Heart right ventricle (tissue), 16 donors: ENCODE measurements at regions not wholly inside any gene's neighbourhood (a gene's known extent, or its start where the extent isn't known, plus 50 kb on each side); places are given as distances from the start of the nearest gene placed in this dataset.
"Not testable (repeated sequence)": the region's sequence is repeated elsewhere in the genome, so short reads cannot be mapped to it uniquely, and the experiment has no call there.

Experiments
- ATAC-seq, 8 donors: fragments of 200-7000 bp; cut with Tn5 transposase; one replicate each; pipeline ENCODE4 v1.9.1; 2020; ENCODE audit warnings: mild to moderate bottlenecking in 8 of 8, moderate library complexity in 8 of 8, moderate number of reproducible peaks in 1 of 8
- DNase-seq, 2 donors: peaks; one replicate each; pipeline ENCODE4 v3.0.0-alpha.2; 2020
- H3K27ac ChIP-seq, 10 donors: fragments of 200-600 bp; sonication (generic) in 2 of 10; one replicate each; pipeline versions ENCODE4 v1.5.0 to v1.8.0; 2020 to 2022; ENCODE audit warnings: mild to moderate bottlenecking in 3 of 10
- H3K27me3 ChIP-seq, 7 donors: fragments of 200-600 bp; one replicate each; pipeline ENCODE4 v1.8.0; 2021 to 2022; ENCODE audit warnings: mild to moderate bottlenecking in 2 of 7
- H3K36me3 ChIP-seq, 9 donors: fragments of 200-600 bp; sonication (generic) in 1 of 9; one replicate each; pipeline versions ENCODE4 v1.5.0 to v1.8.0; 2020 to 2022; ENCODE audit warnings: mild to moderate bottlenecking in 2 of 9
- H3K4me1 ChIP-seq, 9 donors: fragments of 200-600 bp; sonication (generic) in 1 of 9; one replicate each; pipeline versions ENCODE4 v1.5.0 to v1.8.0; 2020 to 2022; ENCODE audit warnings: mild to moderate bottlenecking in 4 of 9
- H3K4me3 ChIP-seq, 10 donors: fragments of 200-600 bp; sonication (generic) in 2 of 10; one replicate each; pipeline versions ENCODE4 v1.5.0 to v1.8.0; 2020 to 2022; ENCODE audit warnings: mild to moderate bottlenecking in 7 of 10, moderate library complexity in 2 of 10
- H3K9me3 ChIP-seq, 11 donors: fragments of 200-600 bp in 10 of 11; sonication (generic) in 2 of 11; one replicate each; pipeline versions ENCODE4 v1.5.0 to v1.8.0; 2013 to 2022; ENCODE audit warnings: mild to moderate bottlenecking in 2 of 11, control low read depth in 1 of 11, moderate library complexity in 1 of 11
- WGBS, 2 donors: extraction: QIAGEN DNeasy Blood & Tissue Kit; methylation state at CpG; one replicate each; pipeline ENCODE4 v1.1.7; 2013; ENCODE audit warnings: inconsistent platforms in 1 of 2; 5-methylcytosine and 5-hydroxymethylcytosine counted together
- intact Hi-C, 10 donors: fragments of 100-400 bp; cut with DNase I; formaldehyde crosslinking; loops; one replicate each; pipeline versions ENCODE4 v1.11.1 to v1.14.2; 2022
- TF ChIP-seq, protein P1 (sequence below), 9 donors: fragments of 200-600 bp; sonication (generic) in 2 of 9; IDR thresholded peaks; one replicate each; pipeline versions ENCODE4 v1.5.0 to v1.8.0; 2021 to 2022; ENCODE audit warnings: antibody characterized with exemption in 9 of 9, mild to moderate bottlenecking in 5 of 9, moderate library complexity in 1 of 9
- donor health status: Arrhythmogenic right ventricular cardiomyopathy.
- donor health status: ischemic (EF 13 %, LVEDD 7.1; RV severe dilation, severe dysfunction).
- donor health status: healthy with polysubstance abuse.
- donor health status: DM: no; HTN: yes; CAD: no.
- donor health status: DM: no; HTN: no; CAD: no.
- donor health status: ischemic (EF 25% LVEDD 6.9; RV normal size, moderate dysfunction).
- donor health status: ischemic (EF 25% LVEDD 5.7; RV mildly dilated, moderate dysfunction).
- donor health status: healthy.
- donor health status: DM: yes; HTN: yes; CAD: no.
- donor health status: Ischemic cardiomyopathy.
- donor health status: ischemic (EF 35%, LVEDD 5.7; RV mildly dilated, moderate dysfunction).
- donor health status: nonischemic (EF 11% LVEDD 7.7; RV severe dilation, severe dysfunction).
- donor health status: DM: yes; HTN: yes; CAD: no.
- donor health status: PGD.
- donor health status: ischemic (EF 29% LVEDD 5.4; RV normal size, mild dysfunction).
- donor health status: nonischemic (EF 23%, LVEDD 6.1; RV moderate dilation, normal function).

DNA sequence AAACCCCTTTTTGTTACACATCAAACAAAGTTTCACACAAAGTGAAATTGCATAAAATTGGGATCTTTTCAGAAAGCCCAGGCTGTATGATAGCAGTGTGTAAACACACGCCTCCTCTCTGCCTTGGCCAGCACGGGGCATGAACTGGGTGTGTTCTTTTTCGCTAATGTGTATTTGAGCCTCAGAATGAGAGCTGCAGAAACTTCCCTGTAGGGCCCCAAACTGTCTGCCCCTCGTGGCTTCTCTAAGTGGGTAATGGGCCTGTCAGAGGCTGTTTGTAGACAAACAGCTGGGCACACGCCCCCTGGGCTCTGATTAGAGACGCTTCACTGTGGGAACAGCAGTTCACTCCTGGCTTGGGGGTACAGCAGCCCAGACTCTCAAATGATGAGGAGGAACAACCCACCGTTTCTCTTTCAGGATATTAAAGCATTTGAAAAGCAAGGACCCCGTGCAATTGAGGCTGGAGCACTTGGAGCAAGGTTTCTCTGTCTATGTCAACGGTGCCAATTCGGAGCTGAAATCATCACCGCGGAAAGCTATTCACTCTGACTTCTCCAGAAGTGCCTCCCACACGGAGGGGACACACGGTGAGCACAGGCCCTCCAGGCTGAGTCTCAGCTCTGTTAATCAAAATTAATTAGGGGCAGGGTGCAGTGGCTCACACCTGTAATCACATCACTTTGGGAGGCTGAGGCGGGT lies 78.4 kb downstream of the KATNIP start:
- 78 to 81% methylated on average over 15 of the region's 15 CpGs for WGBS, 2 donors
- TF ChIP-seq, protein P1, sequence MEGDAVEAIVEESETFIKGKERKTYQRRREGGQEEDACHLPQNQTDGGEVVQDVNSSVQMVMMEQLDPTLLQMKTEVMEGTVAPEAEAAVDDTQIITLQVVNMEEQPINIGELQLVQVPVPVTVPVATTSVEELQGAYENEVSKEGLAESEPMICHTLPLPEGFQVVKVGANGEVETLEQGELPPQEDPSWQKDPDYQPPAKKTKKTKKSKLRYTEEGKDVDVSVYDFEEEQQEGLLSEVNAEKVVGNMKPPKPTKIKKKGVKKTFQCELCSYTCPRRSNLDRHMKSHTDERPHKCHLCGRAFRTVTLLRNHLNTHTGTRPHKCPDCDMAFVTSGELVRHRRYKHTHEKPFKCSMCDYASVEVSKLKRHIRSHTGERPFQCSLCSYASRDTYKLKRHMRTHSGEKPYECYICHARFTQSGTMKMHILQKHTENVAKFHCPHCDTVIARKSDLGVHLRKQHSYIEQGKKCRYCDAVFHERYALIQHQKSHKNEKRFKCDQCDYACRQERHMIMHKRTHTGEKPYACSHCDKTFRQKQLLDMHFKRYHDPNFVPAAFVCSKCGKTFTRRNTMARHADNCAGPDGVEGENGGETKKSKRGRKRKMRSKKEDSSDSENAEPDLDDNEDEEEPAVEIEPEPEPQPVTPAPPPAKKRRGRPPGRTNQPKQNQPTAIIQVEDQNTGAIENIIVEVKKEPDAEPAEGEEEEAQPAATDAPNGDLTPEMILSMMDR (IDR thresholded peaks at IDR 0.05) = no peak
- H3K27ac ChIP-seq = no peak overlapping the region
- ATAC-seq (no peak), DNase-seq (no peak)
- no peak overlapping the region for H3K4me3 ChIP-seq
- H3K36me3 ChIP-seq = peaks cover 0 to 41% (median 10%) of the 10 kb centered on the region in 9 donors
- peaks cover 0 to 23% (median 7%) of the 10 kb centered on the region in 9 donors for H3K4me1 ChIP-seq
- no peaks in the 10 kb centered on the region for H3K9me3 ChIP-seq
- intact Hi-C loops = no loop called here
- no peaks in the 10 kb centered on the region for H3K27me3 ChIP-seq

DNA sequence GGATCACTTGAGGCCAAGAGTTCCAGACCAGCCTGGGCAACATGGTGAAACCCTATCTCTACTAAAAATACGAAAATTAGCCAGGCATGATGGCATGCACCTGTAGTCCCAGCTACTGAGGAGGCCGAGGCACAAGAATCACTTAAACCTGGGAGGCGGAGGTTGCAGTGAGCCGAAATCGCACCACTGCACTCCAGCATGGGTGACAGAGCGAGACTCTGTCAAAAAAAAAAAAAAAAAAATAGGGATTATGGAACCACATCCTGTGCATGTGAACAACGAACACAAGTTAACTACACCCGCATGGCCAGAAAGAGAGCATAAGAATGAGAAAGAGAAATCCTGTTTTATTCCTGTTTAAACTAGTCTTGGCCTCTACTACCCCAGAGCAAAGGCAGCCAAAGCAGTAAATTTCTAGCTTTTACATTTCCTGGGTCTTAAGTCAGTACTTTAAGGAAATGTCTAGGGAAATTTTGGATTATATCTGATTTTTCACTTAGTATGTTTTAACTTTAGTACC lies 79.1 kb downstream of the KATNIP start:
- H3K27me3 ChIP-seq, H3K4me3 ChIP-seq, ATAC-seq, H3K27ac ChIP-seq, H3K9me3 ChIP-seq, intact Hi-C loops, DNase-seq: not testable (repeated sequence)
- H3K36me3 ChIP-seq = peaks cover 0 to 45% (median 10%) of the 10 kb centered on the region in 9 donors
- 97 to 98% methylated on average over 8 of the region's 8 CpGs for WGBS, 2 donors
- peaks cover 0 to 23% (median 7%) of the 10 kb centered on the region in 9 donors for H3K4me1 ChIP-seq

DNA sequence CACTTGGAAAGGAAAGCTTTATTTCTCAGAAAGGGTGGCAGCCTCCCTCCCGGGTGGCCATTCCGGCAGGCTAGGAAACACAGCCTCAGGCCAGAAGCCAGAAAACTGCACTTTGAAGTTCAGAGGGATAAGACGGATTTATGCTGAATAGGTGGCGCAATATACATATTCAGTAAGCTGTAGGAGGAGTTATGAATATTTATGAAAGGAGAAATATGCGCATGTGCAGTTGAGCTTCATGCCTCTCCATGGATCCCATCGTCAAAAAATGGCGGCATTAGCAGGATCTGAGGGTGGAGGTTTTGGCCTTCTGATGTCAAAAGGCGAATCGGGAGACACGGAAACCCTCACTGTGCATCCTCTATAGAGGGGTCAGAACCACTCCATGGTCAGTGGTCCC lies 82.3 kb downstream of the KATNIP start:
- TF ChIP-seq, protein P1 (IDR thresholded peaks at IDR 0.05) = no peak
- Histone ChIP-seq H3K4me1 (peaks cover 0 to 8% (median 0%) of the 10 kb centered on the region in 9 donors), H3K27me3 (no peaks in the 10 kb centered on the region), H3K4me3 (no peak overlapping the region), H3K27ac (no peak overlapping the region), H3K9me3 (no peaks in the 10 kb centered on the region), H3K36me3 (peaks cover 0 to 54% (median 10%) of the 10 kb centered on the region in 9 donors)
- no peak for ATAC-seq
- 97 to 99% methylated on average over 10 of the region's 10 CpGs for WGBS, 2 donors
- DNase-seq = no peak
- intact Hi-C loops = loop anchor here in 3 of 10 donors (10.0 kb wide), 3 partner anchors 233 to 443 kb away; no protein-coding TSS in a partner anchor

DNA sequence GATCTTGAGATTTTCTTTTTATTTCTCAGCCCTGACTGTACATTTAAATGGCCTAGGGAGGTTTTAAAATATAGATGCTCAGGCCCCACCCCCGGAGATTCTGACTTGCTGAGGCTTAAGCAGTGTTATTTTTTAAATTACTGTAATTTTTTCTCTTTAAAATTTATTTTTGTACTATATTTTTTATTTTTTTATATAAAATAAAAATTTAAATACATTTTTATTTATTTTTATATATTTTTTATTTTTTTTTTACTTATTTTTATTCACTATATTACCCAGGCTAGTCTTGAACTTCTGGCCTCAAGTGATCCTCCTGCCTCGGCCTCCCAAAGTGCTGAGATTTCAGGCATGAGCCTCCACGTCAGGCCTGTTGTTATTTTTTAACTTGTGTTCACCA lies 83.3 kb downstream of the KATNIP start:
- H3K27me3 ChIP-seq = no peaks in the 10 kb centered on the region
- intact Hi-C loops = loop anchor here in 3 of 10 donors (10.0 kb wide), 3 partner anchors 232 to 442 kb away; no protein-coding TSS in a partner anchor
- TF ChIP-seq, protein P1 (IDR thresholded peaks at IDR 0.05) = no peak
- ATAC-seq (no peak), DNase-seq (no peak)
- H3K27ac ChIP-seq = no peak overlapping the region
- H3K4me3 ChIP-seq = no peak overlapping the region
- peaks cover 0 to 4% (median 0%) of the 10 kb centered on the region in 9 donors for H3K4me1 ChIP-seq
- H3K9me3 ChIP-seq = no peaks in the 10 kb centered on the region
- WGBS, 2 donors = 97% methylated on average over 3 of the region's 3 CpGs
- peaks cover 0 to 54% (median 10%) of the 10 kb centered on the region in 9 donors for H3K36me3 ChIP-seq

DNA sequence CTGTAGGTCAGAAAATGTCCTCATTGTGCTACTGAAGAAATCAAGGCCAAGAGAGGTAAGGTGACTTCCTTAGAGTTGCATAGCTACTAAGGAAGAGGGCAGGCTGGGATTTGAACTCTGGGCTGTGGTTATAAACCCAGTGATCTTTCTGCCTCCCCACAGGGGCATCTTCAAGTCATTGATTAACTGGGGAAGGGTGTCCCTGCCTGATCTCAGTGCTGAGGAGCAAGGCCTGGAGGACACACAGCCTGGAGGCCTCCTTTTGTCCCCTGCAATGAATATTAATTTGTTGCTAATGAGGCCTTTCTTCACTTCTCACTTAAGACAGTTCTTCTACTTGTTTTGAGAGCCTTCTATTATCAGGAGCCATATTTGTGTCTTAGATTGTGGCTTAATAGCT lies 83.8 kb downstream of the KATNIP start:
- TF ChIP-seq, protein P1 (IDR thresholded peaks at IDR 0.05) = no peak
- Histone ChIP-seq H3K36me3 (peaks cover 0 to 54% (median 10%) of the 10 kb centered on the region in 9 donors), H3K27ac (no peak overlapping the region), H3K27me3 (no peaks in the 10 kb centered on the region), H3K4me1 (no peaks in the 10 kb centered on the region), H3K9me3 (no peaks in the 10 kb centered on the region), H3K4me3 (no peak overlapping the region)
- no peak for ATAC-seq
- DNase-seq = no peak
- intact Hi-C loops = loop anchor here in 3 of 10 donors (10.0 kb wide), 3 partner anchors 231 to 441 kb away; no protein-coding TSS in a partner anchor
